T-helper 1 cell (primary cell): ENCODE measurements at regions not wholly inside any gene's neighbourhood (a gene's known extent, or its start where the extent isn't known, plus 50 kb on each side); places are given as distances from the start of the nearest gene placed in this dataset.

ENCODE experiments used
- DNase-seq, 5 donors: peaks; one replicate each; pipeline ENCODE4 v3.0.0-alpha.2; 2012 to 2020

GRCh38 chr20:39523405-39523804 lies 561.3 kb downstream of the DHX35 start:
- no peak for DNase-seq

- DNase-seq: no peak
Observed at GRCh38 chr20:39518654-39519053, 556.5 kb downstream of the DHX35 start.

GRCh38 chr20:39516964-39517363 lies 554.8 kb downstream of the DHX35 start:
- no peak for DNase-seq

- DNase-seq: no peak
Observed at GRCh38 chr20:39504710-39505094, 542.6 kb downstream of the DHX35 start.

- DNase-seq: no peak
Observed at GRCh38 chr20:39503902-39504709, 542.0 kb downstream of the DHX35 start.

GRCh38 chr20:39492223-39492797 lies 530.2 kb downstream of the DHX35 start:
- DNase-seq: no peak

GRCh38 chr20:39491711-39492110 lies 529.6 kb downstream of the DHX35 start:
- DNase-seq: no peak

- no peak for DNase-seq
Observed at GRCh38 chr20:39489986-39490560, 527.9 kb downstream of the DHX35 start.

- no peak for DNase-seq
Observed at GRCh38 chr20:39480276-39481043, 518.3 kb downstream of the DHX35 start.

GRCh38 chr20:39479196-39479810 lies 517.2 kb downstream of the DHX35 start:
- DNase-seq: no peak

GRCh38 chr20:39474879-39475278 lies 512.7 kb downstream of the DHX35 start:
- no peak for DNase-seq

GRCh38 chr20:39473536-39473935 lies 511.4 kb downstream of the DHX35 start:
- DNase-seq: no peak

GRCh38 chr20:39468703-39469102 lies 506.6 kb downstream of the DHX35 start:
- no peak for DNase-seq

- no peak for DNase-seq
Observed at GRCh38 chr20:39464238-39464637, 502.1 kb downstream of the DHX35 start.

- no peak for DNase-seq
Observed at GRCh38 chr20:39462416-39462945, 500.3 kb downstream of the DHX35 start.

- no peak for DNase-seq
Observed at GRCh38 chr20:39458452-39458851, 496.3 kb downstream of the DHX35 start.

GRCh38 chr20:39453890-39454289 lies 491.7 kb downstream of the DHX35 start:
- no peak for DNase-seq

- DNase-seq: no peak
Observed at GRCh38 chr20:39452583-39453340, 490.6 kb downstream of the DHX35 start.

GRCh38 chr20:39451386-39451785 lies 489.2 kb downstream of the DHX35 start:
- no peak for DNase-seq

- DNase-seq: no peak
Observed at GRCh38 chr20:39446397-39446796, 484.3 kb downstream of the DHX35 start.

- no peak for DNase-seq
Observed at GRCh38 chr20:39445095-39445494, 483.0 kb downstream of the DHX35 start.

- DNase-seq: no peak
Observed at GRCh38 chr20:39433466-39433865, 471.3 kb downstream of the DHX35 start.
